Upper lobe of left lung (tissue), 4 donors: ENCODE measurements at regions not wholly inside any gene's neighbourhood (a gene's known extent, or its start where the extent isn't known, plus 50 kb on each side); places are given as distances from the start of the nearest gene placed in this dataset.

Experiments
- EP300 ChIP-seq, 4 donors: sonication (generic); formaldehyde crosslinking; IDR thresholded peaks; one replicate each; pipeline ENCODE4 v1.5.1; 2017; ENCODE audit warnings: antibody characterized with exemption in 4 of 4, control low read depth in 2 of 4
- POLR2A ChIP-seq, 4 donors: fragments of 450-650 bp; IDR thresholded peaks; one replicate each; pipeline ENCODE4 v1.5.1; 2016 to 2017; ENCODE audit warnings: antibody characterized with exemption in 4 of 4, mild to moderate bottlenecking in 2 of 4
- POLR2AphosphoS5 ChIP-seq, 2 donors: sonication (generic); formaldehyde crosslinking; IDR thresholded peaks; one replicate each; pipeline ENCODE4 v1.5.1; 2017; ENCODE audit warnings: antibody characterized with exemption in 2 of 2
- TF ChIP-seq, protein P1 (sequence below), 6 experiments: fragments of 450-650 bp in 4 of 6; fragments of 200-600 bp in 2 of 6; sonication (generic) in 2 of 6; IDR thresholded peaks; one replicate each; pipeline ENCODE4 v1.5.1; 2016 to 2019; ENCODE audit warnings: antibody characterized with exemption in 6 of 6

DNA sequence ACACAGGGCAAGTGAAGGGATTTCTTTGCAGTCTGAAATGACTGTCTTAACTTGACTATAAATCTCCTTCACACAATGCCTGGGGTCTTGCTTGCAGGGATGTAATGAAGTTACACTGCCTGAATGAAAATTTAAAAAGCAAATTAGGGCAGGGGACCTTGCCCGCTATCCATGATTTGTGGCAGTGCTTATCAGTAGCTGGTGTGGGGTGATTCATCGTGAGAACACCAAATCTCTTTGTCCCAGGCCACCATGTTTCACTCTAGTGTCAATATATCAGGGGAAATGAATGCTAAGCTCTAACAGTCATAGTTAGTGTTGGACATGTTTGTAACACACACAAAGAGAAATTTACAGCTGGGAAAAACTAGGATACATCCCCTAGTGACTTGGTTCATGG lies 713.7 kb upstream of the EPHA7 start:
- TF ChIP-seq POLR2A (IDR thresholded peaks at IDR 0.05) (no peak), POLR2AphosphoS5 (IDR thresholded peaks at IDR 0.05) (no peak), EP300 (IDR thresholded peaks at IDR 0.05) (no peak)
- TF ChIP-seq, protein P1, sequence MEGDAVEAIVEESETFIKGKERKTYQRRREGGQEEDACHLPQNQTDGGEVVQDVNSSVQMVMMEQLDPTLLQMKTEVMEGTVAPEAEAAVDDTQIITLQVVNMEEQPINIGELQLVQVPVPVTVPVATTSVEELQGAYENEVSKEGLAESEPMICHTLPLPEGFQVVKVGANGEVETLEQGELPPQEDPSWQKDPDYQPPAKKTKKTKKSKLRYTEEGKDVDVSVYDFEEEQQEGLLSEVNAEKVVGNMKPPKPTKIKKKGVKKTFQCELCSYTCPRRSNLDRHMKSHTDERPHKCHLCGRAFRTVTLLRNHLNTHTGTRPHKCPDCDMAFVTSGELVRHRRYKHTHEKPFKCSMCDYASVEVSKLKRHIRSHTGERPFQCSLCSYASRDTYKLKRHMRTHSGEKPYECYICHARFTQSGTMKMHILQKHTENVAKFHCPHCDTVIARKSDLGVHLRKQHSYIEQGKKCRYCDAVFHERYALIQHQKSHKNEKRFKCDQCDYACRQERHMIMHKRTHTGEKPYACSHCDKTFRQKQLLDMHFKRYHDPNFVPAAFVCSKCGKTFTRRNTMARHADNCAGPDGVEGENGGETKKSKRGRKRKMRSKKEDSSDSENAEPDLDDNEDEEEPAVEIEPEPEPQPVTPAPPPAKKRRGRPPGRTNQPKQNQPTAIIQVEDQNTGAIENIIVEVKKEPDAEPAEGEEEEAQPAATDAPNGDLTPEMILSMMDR (IDR thresholded peaks at IDR 0.05): no peak
